Osteoblast (primary cell): ENCODE measurements at regions not wholly inside any gene's neighbourhood (a gene's known extent, or its start where the extent isn't known, plus 50 kb on each side); places are given as distances from the start of the nearest gene placed in this dataset.

ENCODE experiments used
- DNase-seq: peaks from one replicate; pipeline ENCODE4 v3.0.0; 2011; ENCODE audit warnings: low spot score, mixed read lengths; ENCODE audit not compliant: insufficient read length; ENCODE audit errors: missing footprints
- H2AFZ ChIP-seq: 2 replicates; pipeline ENCODE4 v1.6.0; 2011; ENCODE audit warnings: mild to moderate bottlenecking, low read length
- H3K27ac ChIP-seq: 2 replicates; pipeline ENCODE4 v1.5.1; 2011; ENCODE audit warnings: mild to moderate bottlenecking, low read depth, low read length, moderate library complexity
- H3K27me3 ChIP-seq: 2 replicates; pipeline ENCODE4 v1.6.0; 2012; ENCODE audit warnings: mild to moderate bottlenecking, control low read depth, inconsistent platforms, low read length, moderate library complexity; ENCODE audit not compliant: insufficient read depth
- H3K36me3 ChIP-seq: 2 replicates; pipeline ENCODE4 v1.5.1; 2011; ENCODE audit warnings: mild to moderate bottlenecking, low read length, control low read depth, moderate library complexity; ENCODE audit not compliant: insufficient read depth
- H3K4me1 ChIP-seq: 2 replicates; pipeline ENCODE4 v1.5.1; 2011; ENCODE audit warnings: mild to moderate bottlenecking, low read length, control low read depth, moderate library complexity; ENCODE audit not compliant: insufficient read depth
- H3K4me2 ChIP-seq: 2 replicates; pipeline ENCODE4 v1.6.0; 2011; ENCODE audit warnings: mild to moderate bottlenecking, low read length; ENCODE audit not compliant: insufficient read depth
- H3K4me3 ChIP-seq: fragments of 200-600 bp; sonication (generic); 3 replicates; pipeline ENCODE4 v1.5.1; 2012; ENCODE audit warnings: mild to moderate bottlenecking, low read length, inconsistent platforms; ENCODE audit not compliant: insufficient read depth
- H3K79me2 ChIP-seq: 2 replicates; pipeline ENCODE4 v1.6.0; 2012; ENCODE audit warnings: mild to moderate bottlenecking, low read length, control low read depth, inconsistent platforms; ENCODE audit not compliant: insufficient read depth
- H3K9me3 ChIP-seq: 2 replicates; pipeline ENCODE4 v1.5.1; 2011; ENCODE audit warnings: low read depth, low read length, control low read depth
- H4K20me1 ChIP-seq: 2 replicates; pipeline ENCODE4 v1.6.0; 2012; ENCODE audit warnings: mild to moderate bottlenecking, low read length, control low read depth; ENCODE audit not compliant: insufficient read depth
- TF ChIP-seq, protein P1 (sequence below): IDR thresholded peaks from 2 replicates; pipeline ENCODE4 v1.5.1; 2011; ENCODE audit warnings: mild to moderate bottlenecking, low read depth, low read length, moderate library complexity; ENCODE audit errors: extremely low read depth

DNA sequence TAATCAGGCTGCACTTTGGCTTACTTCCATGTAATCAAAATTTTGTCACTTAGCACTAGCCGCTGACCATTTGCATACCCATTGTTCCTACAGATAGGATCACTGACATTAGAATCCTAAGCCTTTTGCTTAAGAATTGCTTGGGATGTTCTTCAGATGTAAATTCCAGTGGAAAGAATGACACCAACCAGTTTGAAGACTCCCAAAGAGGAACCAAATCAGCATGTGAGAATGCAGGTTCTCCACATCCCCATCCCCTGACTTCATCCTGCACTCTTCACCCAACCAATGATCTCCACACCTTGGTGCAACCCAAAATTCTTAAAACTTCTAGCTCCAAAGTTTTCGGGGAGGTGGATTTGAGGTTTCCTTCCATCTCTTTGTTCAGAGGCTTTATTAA, 345.6 kb downstream of the GPAM start:
- TF ChIP-seq, protein P1, sequence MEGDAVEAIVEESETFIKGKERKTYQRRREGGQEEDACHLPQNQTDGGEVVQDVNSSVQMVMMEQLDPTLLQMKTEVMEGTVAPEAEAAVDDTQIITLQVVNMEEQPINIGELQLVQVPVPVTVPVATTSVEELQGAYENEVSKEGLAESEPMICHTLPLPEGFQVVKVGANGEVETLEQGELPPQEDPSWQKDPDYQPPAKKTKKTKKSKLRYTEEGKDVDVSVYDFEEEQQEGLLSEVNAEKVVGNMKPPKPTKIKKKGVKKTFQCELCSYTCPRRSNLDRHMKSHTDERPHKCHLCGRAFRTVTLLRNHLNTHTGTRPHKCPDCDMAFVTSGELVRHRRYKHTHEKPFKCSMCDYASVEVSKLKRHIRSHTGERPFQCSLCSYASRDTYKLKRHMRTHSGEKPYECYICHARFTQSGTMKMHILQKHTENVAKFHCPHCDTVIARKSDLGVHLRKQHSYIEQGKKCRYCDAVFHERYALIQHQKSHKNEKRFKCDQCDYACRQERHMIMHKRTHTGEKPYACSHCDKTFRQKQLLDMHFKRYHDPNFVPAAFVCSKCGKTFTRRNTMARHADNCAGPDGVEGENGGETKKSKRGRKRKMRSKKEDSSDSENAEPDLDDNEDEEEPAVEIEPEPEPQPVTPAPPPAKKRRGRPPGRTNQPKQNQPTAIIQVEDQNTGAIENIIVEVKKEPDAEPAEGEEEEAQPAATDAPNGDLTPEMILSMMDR = no peak
- DNase-seq = no peak
- Histone ChIP-seq H4K20me1 (no peaks in the 10 kb centered on the region), H2AFZ (no peak overlapping the region), H3K27ac (no peak overlapping the region), H3K9me3 (no peaks in the 10 kb centered on the region), H3K4me1 (peaks cover 10% of the 10 kb centered on the region), H3K27me3 (no peaks in the 10 kb centered on the region), H3K36me3 (no peaks in the 10 kb centered on the region), H3K4me2 (no peak overlapping the region), H3K4me3 (no peak overlapping the region), H3K79me2 (no peaks in the 10 kb centered on the region)

DNA sequence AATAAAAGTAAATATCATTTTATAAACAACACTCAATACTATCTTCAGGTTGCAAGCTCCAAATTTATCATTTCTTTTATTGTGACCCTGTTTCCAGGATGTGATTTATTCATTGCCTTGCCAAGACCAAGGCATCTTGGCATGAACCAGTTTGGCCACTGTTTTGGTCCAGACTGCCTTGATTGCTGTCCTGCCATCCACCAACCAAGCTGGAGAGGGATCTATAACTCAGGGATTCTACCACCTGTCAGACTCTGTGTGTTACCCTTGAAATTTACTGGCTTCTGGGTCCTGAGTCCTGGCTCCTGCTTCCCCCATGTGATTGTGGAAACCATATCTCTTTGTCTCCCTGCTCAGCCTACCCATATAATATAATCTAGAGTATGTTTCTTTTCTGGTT, 343.0 kb downstream of the GPAM start:
- Histone ChIP-seq H3K9me3 (no peaks in the 10 kb centered on the region), H4K20me1 (no peaks in the 10 kb centered on the region), H3K79me2 (no peaks in the 10 kb centered on the region), H3K4me2 (no peak overlapping the region), H3K4me3 (no peak overlapping the region), H3K27me3 (no peaks in the 10 kb centered on the region), H3K36me3 (no peaks in the 10 kb centered on the region), H3K4me1 (peaks cover 3% of the 10 kb centered on the region), H3K27ac (no peak overlapping the region), H2AFZ (no peak overlapping the region)
- no peak for DNase-seq
- TF ChIP-seq, protein P1 = no peak

DNA sequence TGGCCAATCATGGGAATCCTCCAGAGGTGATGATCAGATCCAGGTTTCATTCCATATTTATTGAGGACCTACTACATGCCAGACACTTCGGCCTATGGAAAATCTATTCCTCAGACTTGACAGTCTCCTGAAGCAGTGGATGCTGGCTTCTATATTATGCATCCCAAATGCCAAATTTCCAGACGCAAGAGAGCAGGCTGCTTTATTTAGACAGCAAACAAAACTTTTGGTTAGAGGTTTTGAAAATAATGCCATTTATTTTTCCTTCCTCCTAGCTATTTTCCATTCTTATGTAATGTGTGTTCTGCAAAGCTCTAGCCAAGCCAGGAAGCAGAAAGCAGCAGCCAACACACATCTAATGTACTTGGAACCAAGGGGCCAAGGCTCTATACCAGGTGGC, 330.8 kb downstream of the GPAM start:
- no peak overlapping the region for H2AFZ ChIP-seq
- H3K4me3 ChIP-seq = no peak overlapping the region
- H3K27me3 ChIP-seq = no peaks in the 10 kb centered on the region
- DNase-seq = no peak
- H3K27ac ChIP-seq = no peak overlapping the region
- H3K4me2 ChIP-seq = no peak overlapping the region
- no peaks in the 10 kb centered on the region for H3K36me3 ChIP-seq
- TF ChIP-seq, protein P1 = no peak
- no peaks in the 10 kb centered on the region for H4K20me1 ChIP-seq
- no peaks in the 10 kb centered on the region for H3K9me3 ChIP-seq
- no peaks in the 10 kb centered on the region for H3K4me1 ChIP-seq
- no peaks in the 10 kb centered on the region for H3K79me2 ChIP-seq

DNA sequence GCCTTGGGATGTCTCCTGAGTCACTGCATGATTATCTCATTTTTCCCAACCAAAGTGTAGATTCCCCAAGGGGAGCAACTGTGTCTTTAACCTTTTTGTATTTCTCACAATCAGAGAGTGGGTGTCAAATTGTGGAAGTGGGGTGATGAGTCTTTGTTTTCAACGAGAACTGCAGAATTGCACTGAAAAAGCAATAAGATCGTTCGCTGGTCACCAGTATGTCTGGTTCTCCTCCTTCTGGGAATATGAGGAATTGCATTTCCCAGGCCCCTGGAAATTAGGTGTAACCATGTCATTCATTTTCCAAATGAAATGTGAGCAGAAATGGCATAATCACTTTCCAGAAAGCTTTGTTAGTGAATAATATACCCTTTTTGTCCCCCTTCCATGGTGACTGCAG, 326.9 kb downstream of the GPAM start:
- Histone ChIP-seq H2AFZ (no peak overlapping the region), H3K79me2 (no peaks in the 10 kb centered on the region), H3K36me3 (no peaks in the 10 kb centered on the region), H3K9me3 (no peaks in the 10 kb centered on the region), H3K4me2 (no peak overlapping the region), H3K27ac (no peak overlapping the region), H3K4me1 (no peaks in the 10 kb centered on the region), H4K20me1 (no peaks in the 10 kb centered on the region), H3K4me3 (no peak overlapping the region), H3K27me3 (no peaks in the 10 kb centered on the region)
- DNase-seq = no peak
- TF ChIP-seq, protein P1 = peak; percentile 39
